Bone marrow (tissue), 2 donors: ENCODE measurements at regions not wholly inside any gene's neighbourhood (a gene's known extent, or its start where the extent isn't known, plus 50 kb on each side); places are given as distances from the start of the nearest gene placed in this dataset.
"Not testable (repeated sequence)": the region's sequence is repeated elsewhere in the genome, so short reads cannot be mapped to it uniquely, and the experiment has no call there.

Experiments used
- DNase-seq, 2 donors: peaks; one replicate each; lab custom pipeline; 2025; lab: John Stamatoyannopoulos, UW

DNA sequence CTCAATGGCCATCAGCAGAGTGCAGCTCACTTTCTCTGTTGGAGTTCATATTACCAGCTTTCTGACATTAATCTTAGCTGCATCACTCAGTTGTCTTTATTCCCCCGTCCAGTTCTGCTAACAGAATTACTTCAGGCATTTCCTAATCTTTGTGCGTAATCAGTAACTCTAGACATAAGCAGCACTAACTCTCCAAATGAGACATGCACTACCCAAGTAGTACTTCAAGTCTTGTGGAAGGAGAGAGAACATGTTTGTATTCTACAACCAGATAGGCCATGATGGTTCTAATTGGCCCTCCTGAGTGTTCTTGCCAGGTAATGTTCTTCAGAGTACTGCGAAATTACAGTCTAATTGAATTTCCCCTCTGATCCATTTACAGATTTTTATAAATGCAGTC lies 448.5 kb upstream of the RPS6KA3 start:
- no peak for DNase-seq

DNA sequence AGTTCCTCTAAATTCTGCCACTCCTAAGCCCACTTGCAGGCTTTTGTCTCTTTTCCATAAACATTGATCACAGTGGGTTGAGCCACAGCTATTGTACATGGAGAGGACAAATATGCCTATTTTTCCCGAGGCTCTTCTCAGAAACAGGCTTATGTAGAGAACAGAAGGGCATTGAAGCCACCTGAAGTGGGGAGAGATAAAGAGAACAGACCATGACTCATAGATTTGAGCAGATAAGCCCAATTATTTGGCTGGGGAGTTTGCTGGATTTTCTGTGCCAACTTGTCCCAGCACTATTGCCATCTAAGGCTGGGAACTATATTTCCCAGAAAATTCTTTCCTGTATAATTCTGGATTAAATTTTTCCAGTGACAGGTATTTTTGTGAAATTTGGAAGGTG lies 446.1 kb upstream of the RPS6KA3 start:
- DNase-seq = no peak

DNA sequence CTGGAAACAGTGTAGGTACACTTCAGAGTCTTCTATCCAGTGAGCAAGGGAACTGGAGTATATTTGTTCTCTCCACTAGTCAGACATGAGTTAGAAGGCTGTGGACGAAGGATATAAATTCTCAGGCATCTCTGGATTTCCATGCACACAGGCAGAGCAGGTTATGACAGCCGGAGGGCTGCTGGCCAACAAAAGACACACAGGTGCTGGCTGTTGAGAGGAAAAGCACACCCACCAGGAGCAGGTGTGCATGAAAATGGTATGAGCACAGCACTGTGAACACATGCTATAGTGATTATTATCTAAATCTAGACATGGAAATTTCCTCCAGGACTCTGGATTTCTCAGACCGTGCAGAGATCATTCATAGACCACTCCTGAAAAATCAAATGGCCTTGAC lies 444.7 kb upstream of the RPS6KA3 start:
- DNase-seq = no peak

GRCh38 chrX:20693078-20693477 lies 426.4 kb upstream of the RPS6KA3 start:
- DNase-seq = no peak

GRCh38 chrX:20686256-20686655 lies 419.5 kb upstream of the RPS6KA3 start:
- DNase-seq = no peak

- no peak for DNase-seq
Observed at GRCh38 chrX:20685652-20686051, 418.9 kb upstream of the RPS6KA3 start.

DNA sequence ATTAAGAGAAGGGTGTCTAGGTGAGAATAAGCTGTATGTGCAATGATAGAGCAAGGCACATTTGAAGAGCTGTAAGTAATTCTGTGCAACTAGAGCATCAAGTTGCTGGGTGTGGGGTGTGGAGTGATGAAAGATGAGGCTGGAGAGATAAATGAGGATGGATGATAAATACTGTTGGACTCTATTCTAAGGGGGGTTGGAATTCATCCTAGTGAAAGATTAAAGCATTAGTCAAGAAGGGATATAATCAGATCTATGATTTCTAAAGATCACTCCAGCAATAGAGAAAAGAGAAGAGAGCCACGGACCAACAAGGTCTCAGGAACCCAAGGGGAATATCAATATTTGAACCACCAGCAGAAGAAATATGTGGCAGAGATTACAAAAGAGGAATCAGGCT lies 415.0 kb upstream of the RPS6KA3 start:
- no peak for DNase-seq

- no peak for DNase-seq
Observed at GRCh38 chrX:20680998-20681397, 414.3 kb upstream of the RPS6KA3 start.

GRCh38 chrX:20672476-20672875 lies 405.8 kb upstream of the RPS6KA3 start:
- no peak for DNase-seq

GRCh38 chrX:20671746-20672145 lies 405.0 kb upstream of the RPS6KA3 start:
- DNase-seq = not testable (repeated sequence)

GRCh38 chrX:20670611-20671010 lies 403.9 kb upstream of the RPS6KA3 start:
- DNase-seq = no peak

- no peak for DNase-seq
Observed at GRCh38 chrX:20668550-20668949, 401.8 kb upstream of the RPS6KA3 start.

GRCh38 chrX:20666331-20666730 lies 399.6 kb upstream of the RPS6KA3 start:
- no peak for DNase-seq

DNA sequence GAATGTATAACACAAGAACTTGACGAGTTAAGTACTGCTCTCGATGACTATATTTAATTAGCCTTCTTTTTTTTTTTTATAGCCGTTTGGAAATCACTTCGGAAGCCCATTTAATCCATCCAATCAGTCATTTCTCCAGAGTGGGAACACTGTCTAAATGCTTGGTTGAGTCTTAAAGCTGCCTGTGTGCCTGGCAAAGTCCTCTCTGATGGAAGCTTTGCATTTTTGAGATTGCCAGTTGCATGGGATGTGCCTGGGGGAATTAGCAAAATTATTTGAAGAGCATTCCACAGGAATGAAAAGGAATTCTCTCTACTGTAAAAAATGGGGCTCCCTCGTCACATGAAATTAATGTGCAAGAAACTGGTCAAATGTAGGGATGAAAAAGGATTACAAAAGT lies 398.8 kb upstream of the RPS6KA3 start:
- no peak for DNase-seq

DNA sequence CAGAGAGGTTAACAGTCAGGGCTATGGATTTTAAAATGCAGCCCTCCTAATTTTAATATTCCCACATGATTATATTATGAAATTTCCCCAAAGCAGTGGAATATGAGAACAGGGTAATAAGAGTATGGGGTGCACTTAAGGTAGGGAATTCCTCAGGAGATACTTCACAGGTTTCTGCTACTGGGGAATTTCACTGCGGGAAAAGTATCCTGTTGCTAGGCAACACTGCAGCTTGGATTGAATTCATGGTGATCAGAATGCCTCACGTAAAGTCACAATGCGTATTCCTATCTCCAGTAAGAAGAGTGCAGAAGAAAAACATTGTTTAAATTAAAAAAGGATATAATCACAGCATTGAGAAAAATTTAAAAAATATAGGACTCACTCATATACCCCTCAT lies 398.1 kb upstream of the RPS6KA3 start:
- no peak for DNase-seq

DNA sequence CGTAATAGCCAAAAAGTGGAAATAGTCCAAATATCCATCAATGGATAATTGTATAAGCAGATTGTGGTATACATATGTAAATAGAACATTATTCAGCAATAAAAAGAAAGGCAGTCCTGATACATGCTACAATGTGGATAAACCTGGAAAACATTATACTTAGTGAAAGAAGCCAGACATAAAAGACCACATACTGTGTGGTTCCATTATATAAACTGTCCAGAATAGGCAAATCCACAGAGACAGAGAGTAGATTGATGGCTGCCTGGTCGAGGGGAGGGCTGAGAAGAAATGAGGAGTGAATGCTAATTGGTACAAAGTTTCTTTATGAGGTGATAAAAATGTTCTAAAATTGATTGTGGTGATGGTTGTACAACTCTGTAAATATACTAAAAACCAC lies 397.4 kb upstream of the RPS6KA3 start:
- no peak for DNase-seq

DNA sequence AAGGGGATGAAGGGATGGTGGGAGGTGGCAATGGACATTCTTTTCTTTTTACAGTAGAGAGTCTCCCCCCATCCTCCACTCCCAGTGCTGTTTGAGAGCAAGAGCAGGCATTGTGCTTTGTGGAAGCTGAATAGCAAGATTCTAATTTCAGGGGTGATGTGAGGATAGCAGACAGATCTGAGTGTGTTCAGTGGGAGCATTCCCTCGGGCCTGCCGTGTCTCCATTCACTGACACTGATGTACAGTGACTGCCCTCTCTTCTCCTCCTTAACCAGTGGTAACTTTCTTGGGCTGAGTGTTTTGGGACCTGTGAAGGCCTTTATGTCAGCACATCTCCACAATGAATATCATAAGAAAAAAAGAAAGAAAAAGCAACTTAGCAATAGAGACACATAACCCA lies 396.6 kb upstream of the RPS6KA3 start:
- no peak for DNase-seq

- DNase-seq = no peak
Observed at GRCh38 chrX:20656721-20657120, 390.0 kb upstream of the RPS6KA3 start.

DNA sequence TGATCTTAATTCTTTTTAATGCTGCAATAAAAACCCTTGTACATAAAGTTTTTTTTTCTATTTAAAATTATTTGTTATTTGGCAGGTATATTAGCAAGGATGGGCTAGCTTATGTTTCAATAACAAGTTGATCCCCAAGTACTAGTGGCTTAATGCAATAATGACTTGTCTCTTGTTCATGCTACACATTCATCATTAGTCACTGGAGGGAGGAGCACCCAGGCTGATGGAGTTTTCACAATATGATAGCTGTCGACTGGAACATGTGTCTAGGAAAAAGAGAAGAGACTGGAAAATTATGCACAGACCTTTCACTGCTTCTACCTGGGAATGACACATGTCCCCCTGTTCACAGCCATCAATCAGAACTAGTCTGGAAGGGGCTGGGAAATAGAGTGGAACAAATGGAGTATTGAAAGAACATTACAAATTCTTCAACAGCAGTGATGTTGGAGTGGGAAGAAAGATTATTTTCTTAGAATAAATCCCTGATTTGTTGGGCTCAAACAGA lies 387.9 kb upstream of the RPS6KA3 start:
- no peak for DNase-seq

DNA sequence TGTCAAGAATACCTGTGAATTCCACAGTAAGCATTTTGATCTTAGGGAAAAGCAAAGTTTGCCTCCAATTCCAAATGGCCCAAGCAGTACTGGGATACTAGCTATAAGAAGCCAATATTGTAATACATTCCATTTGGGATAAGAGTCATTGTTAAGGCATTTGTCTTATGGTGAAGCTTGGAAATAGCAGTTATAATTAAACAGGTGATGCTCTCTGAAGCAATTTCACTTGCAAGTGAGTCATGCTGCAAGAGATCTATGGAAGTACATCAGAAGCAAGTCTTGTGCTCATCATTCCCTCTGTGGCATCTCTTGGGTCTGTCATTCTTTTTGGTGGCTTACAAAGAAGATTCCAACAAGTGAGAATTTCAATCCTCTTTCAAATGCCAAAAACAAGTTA lies 386.4 kb upstream of the RPS6KA3 start:
- no peak for DNase-seq

GRCh38 chrX:20641954-20642353 lies 375.2 kb upstream of the RPS6KA3 start:
- no peak for DNase-seq

GRCh38 chrX:20639115-20639514 lies 372.4 kb upstream of the RPS6KA3 start:
- no peak for DNase-seq

DNA sequence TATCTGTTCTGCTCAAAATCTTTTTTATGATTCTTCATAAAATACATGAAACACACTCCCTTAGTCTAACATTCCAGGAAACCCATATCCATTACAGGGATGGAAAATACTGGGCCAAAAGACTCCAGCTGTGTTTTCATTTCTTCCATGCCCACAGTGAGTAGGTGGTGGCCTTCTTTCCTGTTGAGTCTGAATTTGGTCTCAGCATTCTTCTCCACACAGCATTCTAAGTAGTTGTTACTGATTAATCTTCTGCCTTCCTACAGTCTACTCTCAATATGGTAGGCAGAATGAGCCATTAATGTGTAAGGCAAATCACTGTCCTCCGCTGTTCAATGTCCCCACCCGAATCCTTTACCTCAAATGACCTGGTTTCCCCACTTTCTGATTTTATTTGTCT lies 370.6 kb upstream of the RPS6KA3 start:
- no peak for DNase-seq

DNA sequence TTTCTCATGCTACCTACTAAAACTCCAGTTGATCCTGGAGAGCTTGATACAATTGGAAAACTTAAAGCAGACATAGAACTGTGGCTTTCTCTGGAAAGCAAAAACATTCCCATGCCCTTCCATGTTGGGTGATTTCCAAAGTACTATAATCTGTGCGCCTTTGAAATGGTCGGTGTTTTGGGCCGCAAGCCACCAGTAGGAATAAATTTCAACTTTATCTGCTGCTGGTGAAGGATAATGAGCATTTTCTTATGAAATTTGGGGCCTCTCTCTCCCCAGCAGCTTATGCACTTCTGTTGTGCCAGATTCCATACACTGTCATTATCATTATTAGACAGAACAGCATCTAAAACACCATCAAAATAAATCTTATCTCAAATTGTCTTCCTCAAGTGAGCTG lies 366.7 kb upstream of the RPS6KA3 start:
- DNase-seq = no peak

DNA sequence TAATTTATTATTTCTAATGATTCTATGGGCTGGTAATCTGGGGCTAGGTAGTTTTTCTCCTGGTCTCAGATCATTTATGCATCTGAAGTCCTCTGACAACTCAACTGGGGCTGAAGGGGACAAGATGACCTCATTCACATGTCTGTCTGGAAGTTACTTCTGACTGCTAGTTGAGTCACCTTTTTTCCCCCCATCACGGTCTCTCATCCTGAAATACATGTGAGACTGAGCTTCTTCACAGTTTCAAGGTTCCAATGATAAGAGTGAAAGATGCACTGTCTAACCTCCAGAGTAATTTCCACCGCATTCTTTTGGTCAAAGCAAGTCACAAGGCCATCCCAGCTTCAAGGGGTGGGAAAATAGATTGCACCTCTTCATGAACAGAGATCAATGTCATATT lies 356.7 kb upstream of the RPS6KA3 start:
- no peak for DNase-seq
